Activated CD4-positive, alpha-beta T cell treated with anti-CD3 and anti-CD28 coated beads for 1 hour (primary cell): ENCODE measurements at regions not wholly inside any gene's neighbourhood (a gene's known extent, or its start where the extent isn't known, plus 50 kb on each side); places are given as distances from the start of the nearest gene placed in this dataset.

Experiments
- DNase-seq: peaks from one replicate; pipeline ENCODE4 v3.0.0-alpha.2; 2020

GRCh38 chr1:25055324-25055780, 125.3 kb upstream of the RUNX3 start:
- DNase-seq = no peak

- no peak for DNase-seq
These were observed 124.6 kb upstream of the RUNX3 start for GRCh38 chr1:25054526-25055323.

GRCh38 chr1:25053576-25054250, 123.6 kb upstream of the RUNX3 start:
- DNase-seq = no peak

- no peak for DNase-seq
These were observed 121.8 kb upstream of the RUNX3 start for GRCh38 chr1:25051906-25052305.

- no peak for DNase-seq
These were observed 121.4 kb upstream of the RUNX3 start for GRCh38 chr1:25051504-25051903.

- DNase-seq = no peak
These were observed 120.1 kb upstream of the RUNX3 start for GRCh38 chr1:25050165-25050564.

GRCh38 chr1:25049190-25049589, 119.1 kb upstream of the RUNX3 start:
- DNase-seq = no peak

GRCh38 chr1:25048728-25049127, 118.7 kb upstream of the RUNX3 start:
- no peak for DNase-seq

- DNase-seq = no peak
These were observed 117.6 kb upstream of the RUNX3 start for GRCh38 chr1:25047506-25048240.

- DNase-seq = no peak
These were observed 116.1 kb upstream of the RUNX3 start for GRCh38 chr1:25046194-25046532.

GRCh38 chr1:25045480-25046193, 115.6 kb upstream of the RUNX3 start:
- DNase-seq = no peak

GRCh38 chr1:25043228-25043580, 113.1 kb upstream of the RUNX3 start:
- DNase-seq = no peak

- no peak for DNase-seq
These were observed 112.5 kb upstream of the RUNX3 start for GRCh38 chr1:25042331-25043227.

- no peak for DNase-seq
These were observed 111.8 kb upstream of the RUNX3 start for GRCh38 chr1:25041916-25042315.

- DNase-seq = no peak
These were observed 110.1 kb upstream of the RUNX3 start for GRCh38 chr1:25040122-25040685.

GRCh38 chr1:25039229-25039628, 109.2 kb upstream of the RUNX3 start:
- no peak for DNase-seq

- DNase-seq = no peak
These were observed 108.6 kb upstream of the RUNX3 start for GRCh38 chr1:25038699-25039098.

GRCh38 chr1:25037174-25038074, 107.3 kb upstream of the RUNX3 start:
- DNase-seq = peak; percentile 45

- DNase-seq = no peak
These were observed 106.1 kb upstream of the RUNX3 start for GRCh38 chr1:25036117-25036546.

GRCh38 chr1:25035523-25036116, 105.5 kb upstream of the RUNX3 start:
- no peak for DNase-seq
